PC-3 (cell line): ENCODE measurements at regions not wholly inside any gene's neighbourhood (a gene's known extent, or its start where the extent isn't known, plus 50 kb on each side); places are given as distances from the start of the nearest gene placed in this dataset.

Experiments used
- ATAC-seq: fragments of 200-7000 bp; cut with Tn5 transposase; 2 replicates; pipeline ENCODE4 v1.9.1; 2020; ENCODE audit warnings: mild to moderate bottlenecking, moderate library complexity
- BruUV-seq: library from RNA; stranded (reverse); fragments of 400-500 nt; replicated peaks from 2 replicates; lab custom pipeline; 2021; lab: Mats Ljungman, UMichigan
- CTCF ChIA-PET: fragments of 300-600 bp; sonication (Branson Sonifier 250); formaldehyde crosslinking; loops from one replicate; lab custom pipeline; 2022; ENCODE audit warnings: antibody characterized with exemption; lab: Charles Lee
- POLR2A ChIA-PET: fragments of 300-600 bp; sonication (Branson Sonifier 250); formaldehyde crosslinking; loops from one replicate; lab custom pipeline; 2022; ENCODE audit warnings: antibody characterized with exemption; ENCODE audit not compliant: unreplicated experiment; lab: Charles Lee
- DNase-seq: peaks from one replicate; pipeline ENCODE4 v3.0.0-alpha.2; 2015
- H2AFZ ChIP-seq: fragments of 300-600 bp; sonication (generic); 2 replicates; pipeline ENCODE4 v1.6.0; 2016; ENCODE audit warnings: antibody characterized with exemption, low read length
- H3F3A ChIP-seq: fragments of 300-600 bp; sonication (generic); one replicate; pipeline ENCODE4 v1.6.0; 2017; ENCODE audit warnings: antibody characterized with exemption, low read length, control low read depth, mild to moderate bottlenecking; ENCODE audit not compliant: unreplicated experiment
- H3K27ac ChIP-seq: fragments of 300-600 bp; sonication (generic); 2 replicates; pipeline ENCODE4 v1.5.1; 2016; ENCODE audit warnings: mild to moderate bottlenecking, low read length
- H3K27me3 ChIP-seq: fragments of 300-600 bp; sonication (generic); 2 replicates; pipeline ENCODE4 v1.6.1; 2016; ENCODE audit warnings: low read length, mixed read lengths
- H3K36me3 ChIP-seq: fragments of 300-600 bp; sonication (generic); 2 replicates; pipeline ENCODE4 v1.6.1; 2016; ENCODE audit warnings: low read depth, mixed run types, low read length, mixed read lengths
- H3K4me1 ChIP-seq: fragments of 300-600 bp; sonication (generic); 2 replicates; pipeline ENCODE4 v1.5.1; 2016; ENCODE audit warnings: low read length; ENCODE audit not compliant: insufficient read depth
- H3K4me2 ChIP-seq: fragments of 300-600 bp; sonication (generic); 2 replicates; pipeline ENCODE4 v1.6.0; 2016; ENCODE audit warnings: low read length
- H3K4me3 ChIP-seq: fragments of 300-600 bp; sonication (generic); 2 replicates; pipeline ENCODE4 v1.5.1; 2016; ENCODE audit warnings: mild to moderate bottlenecking, low read length, mixed read lengths
- H3K79me2 ChIP-seq: fragments of 300-600 bp; sonication (generic); 2 replicates; pipeline ENCODE4 v1.6.1; 2017; ENCODE audit warnings: low read length, mixed read lengths
- H3K9ac ChIP-seq: fragments of 300-600 bp; sonication (generic); 2 replicates; pipeline ENCODE4 v1.6.0; 2016; ENCODE audit warnings: mild to moderate bottlenecking, low read length
- H3K9me2 ChIP-seq: fragments of 300-600 bp; sonication (generic); replicated peaks from 2 replicates; pipeline ENCODE4 v1.6.1; 2016; ENCODE audit warnings: mixed run types, low read length, mixed read lengths
- H3K9me3 ChIP-seq: fragments of 300-600 bp; sonication (generic); 2 replicates; pipeline ENCODE4 v1.6.1; 2016; ENCODE audit warnings: low read length, mixed read lengths
- H4K20me1 ChIP-seq: fragments of 300-600 bp; sonication (generic); 2 replicates; pipeline ENCODE4 v1.6.1; 2016; ENCODE audit warnings: low read length, mixed read lengths
- EZH2 ChIP-seq: fragments of 300-600 bp; sonication (generic); IDR thresholded peaks from one replicate; pipeline ENCODE4 v1.6.1; 2017; ENCODE audit warnings: antibody characterized with exemption, mild to moderate bottlenecking, low read length; ENCODE audit not compliant: unreplicated experiment
- EZH2phosphoT487 ChIP-seq: fragments of 300-600 bp; sonication (generic); IDR thresholded peaks from 2 replicates; pipeline ENCODE4 v1.6.1; 2018; ENCODE audit warnings: mild to moderate bottlenecking, antibody characterized with exemption, low read length, borderline replicate concordance
- intact Hi-C: fragments of 100-400 bp; cut with micrococcal nuclease; formaldehyde crosslinking; loops from 2 replicates; pipeline ENCODE4 v1.9.0; 2023
- TF ChIP-seq, protein P1 (sequence below): fragments of 300-600 bp; sonication (generic); conservative IDR thresholded peaks from 2 replicates; pipeline ENCODE4 v1.5.1; 2017; ENCODE audit warnings: antibody characterized with exemption, low read depth, mild to moderate bottlenecking, low read length

GRCh38 chr13:79736356-79736755 lies 255.4 kb downstream of the NDFIP2 start:
- BruUV-seq, result no TSS peak
- Histone ChIP-seq H3K9me3 (no peaks in the 10 kb centered on the region), H3K9me2 (no peaks in the 10 kb centered on the region), H3K79me2 (no peaks in the 10 kb centered on the region), H3K27ac (peak overlapping the region; percentile 43), H2AFZ (peak overlapping the region; percentile 19; the same call in 1 of the 2 replicates), H3K4me3 (no peak overlapping the region), H3K36me3 (no peaks in the 10 kb centered on the region), H3K9ac (no peak overlapping the region), H4K20me1 (no peaks in the 10 kb centered on the region), H3K4me2 (0 out of 2 replicates have a peak overlapping the region, but pooled peaks have one; percentile 10), H3K4me1 (peaks cover 9% of the 10 kb centered on the region), H3F3A (no peaks in the 10 kb centered on the region), H3K27me3 (no peaks in the 10 kb centered on the region)
- intact Hi-C loops, result no loop called here
- CTCF ChIA-PET, result no interaction called here
- POLR2A ChIA-PET, result no interaction called here
- no peak for TF ChIP-seq EZH2
- TF ChIP-seq, protein P1, sequence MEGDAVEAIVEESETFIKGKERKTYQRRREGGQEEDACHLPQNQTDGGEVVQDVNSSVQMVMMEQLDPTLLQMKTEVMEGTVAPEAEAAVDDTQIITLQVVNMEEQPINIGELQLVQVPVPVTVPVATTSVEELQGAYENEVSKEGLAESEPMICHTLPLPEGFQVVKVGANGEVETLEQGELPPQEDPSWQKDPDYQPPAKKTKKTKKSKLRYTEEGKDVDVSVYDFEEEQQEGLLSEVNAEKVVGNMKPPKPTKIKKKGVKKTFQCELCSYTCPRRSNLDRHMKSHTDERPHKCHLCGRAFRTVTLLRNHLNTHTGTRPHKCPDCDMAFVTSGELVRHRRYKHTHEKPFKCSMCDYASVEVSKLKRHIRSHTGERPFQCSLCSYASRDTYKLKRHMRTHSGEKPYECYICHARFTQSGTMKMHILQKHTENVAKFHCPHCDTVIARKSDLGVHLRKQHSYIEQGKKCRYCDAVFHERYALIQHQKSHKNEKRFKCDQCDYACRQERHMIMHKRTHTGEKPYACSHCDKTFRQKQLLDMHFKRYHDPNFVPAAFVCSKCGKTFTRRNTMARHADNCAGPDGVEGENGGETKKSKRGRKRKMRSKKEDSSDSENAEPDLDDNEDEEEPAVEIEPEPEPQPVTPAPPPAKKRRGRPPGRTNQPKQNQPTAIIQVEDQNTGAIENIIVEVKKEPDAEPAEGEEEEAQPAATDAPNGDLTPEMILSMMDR, result no peak
- TF ChIP-seq EZH2phosphoT487, result no peak
- peak; percentile 67 for DNase-seq
- ATAC-seq, result peak; percentile 67

DNA sequence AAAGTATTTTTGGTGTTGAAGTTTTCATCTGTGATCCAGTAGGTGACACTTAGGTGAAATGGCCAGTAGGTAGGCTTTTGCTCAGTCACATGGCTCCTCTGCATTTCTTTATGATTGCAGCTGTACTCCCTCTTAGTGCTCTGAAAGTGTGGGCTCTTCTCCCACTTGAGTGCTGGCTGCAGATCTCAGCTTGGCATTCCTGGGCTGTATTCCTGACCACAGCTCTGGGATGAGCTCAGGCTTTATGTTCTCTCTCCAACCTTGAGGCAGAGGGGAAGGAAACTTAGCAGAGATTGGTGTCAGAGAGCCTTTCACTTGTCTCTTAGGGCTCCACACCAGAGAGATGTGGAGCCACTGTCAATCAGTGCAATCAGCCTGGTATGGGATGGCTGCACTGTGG lies 254.3 kb downstream of the NDFIP2 start:
- no TSS peak for BruUV-seq
- no peaks in the 10 kb centered on the region for H3K27me3 ChIP-seq
- ChIA-PET CTCF (no interaction called here), POLR2A (interaction anchor here (0.7 kb wide), 1 partner anchor 1490 kb away, joined by 4 read pairs; no protein-coding TSS in a partner anchor)
- no peak overlapping the region for H2AFZ ChIP-seq
- DNase-seq (no peak), ATAC-seq (no peak)
- H3K9me3 ChIP-seq, result no peaks in the 10 kb centered on the region
- no peak overlapping the region for H3K4me3 ChIP-seq
- H3F3A ChIP-seq, result no peaks in the 10 kb centered on the region
- no peaks in the 10 kb centered on the region for H3K79me2 ChIP-seq
- no peak overlapping the region for H3K27ac ChIP-seq
- no peaks in the 10 kb centered on the region for H3K36me3 ChIP-seq
- intact Hi-C loops, result no loop called here
- TF ChIP-seq, protein P1, result no peak
- H4K20me1 ChIP-seq, result no peaks in the 10 kb centered on the region
- no peak overlapping the region for H3K9ac ChIP-seq
- H3K4me1 ChIP-seq, result peaks cover 9% of the 10 kb centered on the region
- H3K4me2 ChIP-seq, result no peak overlapping the region
- H3K9me2 ChIP-seq, result no peaks in the 10 kb centered on the region

DNA sequence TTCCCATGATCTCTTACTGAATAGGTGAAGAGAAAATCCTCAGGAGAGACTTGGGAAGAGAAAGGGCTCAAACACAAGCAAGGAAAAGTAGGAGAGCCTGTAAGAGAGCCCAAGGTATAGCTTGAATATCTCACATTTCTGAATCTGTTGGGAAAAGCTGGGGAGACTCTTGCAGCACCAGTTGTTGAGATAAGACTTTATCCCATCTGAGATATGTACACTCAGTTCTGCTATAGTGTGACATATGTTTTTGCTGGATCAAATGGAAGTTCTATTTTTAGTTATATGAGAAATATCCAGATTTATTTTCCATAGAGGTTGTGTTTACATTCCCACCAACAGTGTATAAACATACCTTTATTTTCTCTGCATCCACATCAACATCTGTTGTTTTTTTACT lies 246.1 kb downstream of the NDFIP2 start:
- H3K9me2 ChIP-seq, result no peaks in the 10 kb centered on the region
- H4K20me1 ChIP-seq, result no peaks in the 10 kb centered on the region
- DNase-seq (no peak), ATAC-seq (no peak)
- H3K4me1 ChIP-seq, result no peaks in the 10 kb centered on the region
- no peak overlapping the region for H3K4me2 ChIP-seq
- H3K79me2 ChIP-seq, result no peaks in the 10 kb centered on the region
- no peaks in the 10 kb centered on the region for H3K9me3 ChIP-seq
- H2AFZ ChIP-seq, result no peak overlapping the region
- H3K36me3 ChIP-seq, result no peaks in the 10 kb centered on the region
- POLR2A ChIA-PET, result no interaction called here
- no peak overlapping the region for H3K27ac ChIP-seq
- intact Hi-C loops, result no loop called here
- CTCF ChIA-PET, result no interaction called here
- no peaks in the 10 kb centered on the region for H3F3A ChIP-seq
- H3K9ac ChIP-seq, result no peak overlapping the region
- no peak overlapping the region for H3K4me3 ChIP-seq
- TF ChIP-seq EZH2 (no peak), EZH2phosphoT487 (no peak)
- TF ChIP-seq, protein P1, result no peak
- no peaks in the 10 kb centered on the region for H3K27me3 ChIP-seq
- no TSS peak for BruUV-seq
